ENCODE measurements at regions not wholly inside any gene's neighbourhood (a gene's known extent, or its start where the extent isn't known, plus 50 kb on each side); places are given as distances from the start of the nearest gene placed in this dataset.

- no peak for DNase-seq (ENCODE audit: low read depth, low spot score)
Measured at GRCh38 chr15:39176030-39176429, 404.8 kb upstream of the THBS1 start.

GRCh38 chr15:39177561-39177960 lies 403.3 kb upstream of the THBS1 start:
- DNase-seq (ENCODE audit: low read depth, low spot score) = no peak

GRCh38 chr15:39180030-39180429 lies 400.8 kb upstream of the THBS1 start:
- DNase-seq (ENCODE audit: low read depth, low spot score) = no peak

GRCh38 chr15:39180483-39180933 lies 400.4 kb upstream of the THBS1 start:
- no peak for DNase-seq (ENCODE audit: low read depth, low spot score)

- no peak for DNase-seq (ENCODE audit: low read depth, low spot score)
Measured at GRCh38 chr15:39181056-39181747, 399.7 kb upstream of the THBS1 start.

- no peak for DNase-seq (ENCODE audit: low read depth, low spot score)
Measured at GRCh38 chr15:39181940-39182339, 398.9 kb upstream of the THBS1 start.

GRCh38 chr15:39183164-39183881 lies 397.6 kb upstream of the THBS1 start:
- no peak for DNase-seq (ENCODE audit: low read depth, low spot score)

- DNase-seq (ENCODE audit: low read depth, low spot score) = no peak
Measured at GRCh38 chr15:39184701-39185390, 396.0 kb upstream of the THBS1 start.

- DNase-seq (ENCODE audit: low read depth, low spot score) = no peak
Measured at GRCh38 chr15:39188314-39188713, 392.6 kb upstream of the THBS1 start.

GRCh38 chr15:39188930-39189329 lies 391.9 kb upstream of the THBS1 start:
- no peak for DNase-seq (ENCODE audit: low read depth, low spot score)

- no peak for DNase-seq (ENCODE audit: low read depth, low spot score)
Measured at GRCh38 chr15:39191871-39192291, 389.0 kb upstream of the THBS1 start.

GRCh38 chr15:39192351-39192750 lies 388.5 kb upstream of the THBS1 start:
- DNase-seq (ENCODE audit: low read depth, low spot score) = no peak

- no peak for DNase-seq (ENCODE audit: low read depth, low spot score)
Measured at GRCh38 chr15:39192979-39193560, 387.8 kb upstream of the THBS1 start.

- DNase-seq (ENCODE audit: low read depth, low spot score) = no peak
Measured at GRCh38 chr15:39193611-39194010, 387.3 kb upstream of the THBS1 start.

GRCh38 chr15:39194106-39194830 lies 386.6 kb upstream of the THBS1 start:
- no peak for DNase-seq (ENCODE audit: low read depth, low spot score)

GRCh38 chr15:39195961-39196486 lies 384.9 kb upstream of the THBS1 start:
- DNase-seq (ENCODE audit: low read depth, low spot score) = no peak

GRCh38 chr15:39198044-39199000 lies 382.6 kb upstream of the THBS1 start:
- no peak for DNase-seq (ENCODE audit: low read depth, low spot score)

- DNase-seq (ENCODE audit: low read depth, low spot score) = no peak
Measured at GRCh38 chr15:39199076-39199475, 381.8 kb upstream of the THBS1 start.

GRCh38 chr15:39200586-39200985 lies 380.3 kb upstream of the THBS1 start:
- DNase-seq (ENCODE audit: low read depth, low spot score) = no peak

GRCh38 chr15:39202641-39203040 lies 378.2 kb upstream of the THBS1 start:
- DNase-seq (ENCODE audit: low read depth, low spot score) = no peak

All from activated naive CD8-positive, alpha-beta T cell treated with anti-CD3 and anti-CD28 coated beads, Interleukin-2, amount 50 U/mL, for 16 hours (primary cell).